B cell (primary cell): ENCODE measurements at regions not wholly inside any gene's neighbourhood (a gene's known extent, or its start where the extent isn't known, plus 50 kb on each side); places are given as distances from the start of the nearest gene placed in this dataset.

Source experiments
- ATAC-seq: fragments of 200-7000 bp; cut with Tn5 transposase; one replicate; pipeline ENCODE4 v1.10.0; 2021; ENCODE audit warnings: low read depth, mild to moderate bottlenecking, moderate number of reproducible peaks, moderate library complexity
- CTCF ChIA-PET: fragments of 350-600 bp; sonication (Branson Sonifier 250); formaldehyde crosslinking; loops from one replicate; lab custom pipeline; 2021; ENCODE audit warnings: antibody characterized with exemption, inconsistent platforms; lab: Charles Lee
- POLR2A ChIA-PET: fragments of 350-600 bp; sonication (Branson Sonifier 250); formaldehyde crosslinking; loops from one replicate; lab custom pipeline; 2021; ENCODE audit warnings: antibody characterized with exemption; lab: Charles Lee
- DNase-seq: peaks from one replicate; pipeline ENCODE4 v3.0.0; 2013
- H2AFZ ChIP-seq: 2 replicates; pipeline ENCODE4 v1.6.1; 2012; ENCODE audit warnings: mild to moderate bottlenecking, low read depth, low read length; ENCODE audit not compliant: insufficient read depth, poor library complexity, severe bottlenecking
- H3K27ac ChIP-seq, 2 donors: 1 replicate in 1 of 2; 2 replicates in 1 of 2; pipeline ENCODE4 v1.5.1; 2012 to 2013; ENCODE audit warnings: low read length in 2 of 2, mild to moderate bottlenecking in 2 of 2, moderate library complexity in 1 of 2
- H3K27me3 ChIP-seq, 4 experiments: fragments of 200-600 bp in 1 of 4; sonication (generic) in 1 of 4; replicated peaks in 1 of 4; 1 replicate in 2 of 4; 2 replicates in 2 of 4; pipeline versions ENCODE4 v1.6.1 to v1.7.0; 2013 to 2016; ENCODE audit warnings: low read length in 3 of 4, mild to moderate bottlenecking in 2 of 4, mixed read lengths in 1 of 4, moderate library complexity in 1 of 4; ENCODE audit not compliant: insufficient read depth in 4 of 4, control insufficient read depth in 3 of 4; ENCODE audit errors: control extremely low read depth in 1 of 4
- H3K36me3 ChIP-seq, 2 experiments: replicated peaks in 1 of 2; 1 replicate in 1 of 2; 2 replicates in 1 of 2; pipeline versions ENCODE4 v1.6.1 to v1.7.1; 2013; ENCODE audit warnings: low read length in 1 of 2; ENCODE audit not compliant: insufficient read depth in 2 of 2, control insufficient read depth in 1 of 2; ENCODE audit errors: control extremely low read depth in 1 of 2, extremely low read depth in 1 of 2
- H3K4me1 ChIP-seq, 2 donors: fragments of 200-600 bp in 1 of 2; sonication (generic) in 1 of 2; 1 replicate in 1 of 2; 2 replicates in 1 of 2; pipeline versions ENCODE4 v1.5.1 to v1.6.1; 2013 to 2017; ENCODE audit warnings: low read length in 2 of 2; ENCODE audit not compliant: control insufficient read depth in 2 of 2, insufficient read depth in 2 of 2
- H3K4me2 ChIP-seq: replicated peaks from 2 replicates; pipeline ENCODE3; 2012; ENCODE audit warnings: mild to moderate bottlenecking, low read depth, low read length; ENCODE audit not compliant: poor library complexity, severe bottlenecking
- H3K4me3 ChIP-seq, 5 experiments: fragments of 200-600 bp in 1 of 5; sonication (generic) in 1 of 5; 1 replicate in 3 of 5; 2 replicates in 2 of 5; pipeline versions ENCODE4 v1.5.1 to v1.7.0; 2011 to 2016; ENCODE audit warnings: low read length in 4 of 5, mild to moderate bottlenecking in 4 of 5, low read depth in 2 of 5, control low read depth in 1 of 5, moderate library complexity in 1 of 5; ENCODE audit not compliant: insufficient read depth in 1 of 5; ENCODE audit errors: control extremely low read depth in 1 of 5, extremely low read depth in 1 of 5
- H3K79me2 ChIP-seq: fragments of 200-600 bp; sonication (generic); one replicate; pipeline ENCODE4 v1.6.0; 2016; ENCODE audit warnings: low read length; ENCODE audit not compliant: control insufficient read depth, insufficient read depth
- H3K9ac ChIP-seq: fragments of 200-600 bp; sonication (generic); 2 replicates; pipeline ENCODE4 v1.6.1; 2017; ENCODE audit warnings: mild to moderate bottlenecking, low read length, moderate library complexity
- H3K9me3 ChIP-seq, 3 donors: one replicate each; pipeline versions ENCODE4 v1.6.1 to v1.7.1; 2013; ENCODE audit warnings: low read length in 2 of 3; ENCODE audit not compliant: control insufficient read depth in 2 of 3, insufficient read depth in 1 of 3; ENCODE audit errors: control extremely low read depth in 1 of 3
- H4K20me1 ChIP-seq: 2 replicates; pipeline ENCODE4 v1.6.0; 2012; ENCODE audit warnings: mild to moderate bottlenecking, low read length; ENCODE audit not compliant: insufficient read depth, control insufficient read depth, poor library complexity, severe bottlenecking
- H3K27ac Mint-ChIP-seq: one replicate; pipeline ENCODE4 v1.8.0; 2021; ENCODE audit warnings: mixed read lengths
- H3K27me3 Mint-ChIP-seq: one replicate; pipeline ENCODE4 v1.8.0; 2021; ENCODE audit warnings: mixed read lengths
- H3K4me1 Mint-ChIP-seq: one replicate; pipeline ENCODE4 v1.8.0; 2021; ENCODE audit warnings: mixed read lengths
- H3K4me3 Mint-ChIP-seq: one replicate; pipeline ENCODE4 v1.8.0; 2021; ENCODE audit warnings: mixed read lengths
- H3K9me3 Mint-ChIP-seq: one replicate; pipeline ENCODE4 v1.8.0; 2022; ENCODE audit warnings: mixed read lengths; ENCODE audit not compliant: insufficient read depth
- CTCF ChIP-seq: fragments of 200-600 bp; IDR thresholded peaks from one replicate; pipeline ENCODE4 v1.8.0; 2022; ENCODE audit warnings: antibody characterized with exemption, mild to moderate bottlenecking
- EZH2 ChIP-seq: IDR thresholded peaks from 2 replicates; pipeline ENCODE4 v1.6.1; 2012; ENCODE audit warnings: borderline replicate concordance, low read depth, mild to moderate bottlenecking, moderate library complexity, low read length; ENCODE audit not compliant: insufficient read depth, poor library complexity, severe bottlenecking
- WGBS: methylation state at CpG from one replicate; pipeline ENCODE4 v1.1.5; 2013; ENCODE audit warnings: missing lambda C conversion rate; ENCODE audit not compliant: insufficient coverage; 5-methylcytosine and 5-hydroxymethylcytosine counted together
- intact Hi-C: fragments of 100-400 bp; cut with micrococcal nuclease; formaldehyde crosslinking; loops from one replicate; pipeline ENCODE4 v1.10.0; 2022

- H3K4me1 Mint-ChIP-seq = no peaks in the 10 kb centered on the region
- ChIA-PET POLR2A (no interaction called here), CTCF (interaction anchor here (1.0 to 12.4 kb wide), 6 partner anchors 13 to 369 kb away, joined by 3 to 352 read pairs (median 4); no protein-coding TSS in a partner anchor)
- H3K27me3 Mint-ChIP-seq = peaks cover 15% of the 10 kb centered on the region
- H3K4me3 Mint-ChIP-seq = no peak overlapping the region
- Histone ChIP-seq H3K4me2 (no peak overlapping the region), H3K4me3 (no peak overlapping the region), H3K79me2 (no peaks in the 10 kb centered on the region), H3K36me3 (no peaks in the 10 kb centered on the region), H3K9me3 (no peaks in the 10 kb centered on the region), H3K27ac (no peak overlapping the region), H2AFZ (no peak overlapping the region), H3K4me1 (no peaks in the 10 kb centered on the region), H3K27me3 (no peaks in the 10 kb centered on the region), H3K9ac (no peak overlapping the region), H4K20me1 (no peaks in the 10 kb centered on the region)
- WGBS = 23% methylated on average over 2 of the region's 3 CpGs
- H3K27ac Mint-ChIP-seq = no peak overlapping the region
- H3K9me3 Mint-ChIP-seq = no peaks in the 10 kb centered on the region
- DNase-seq = no peak
- no peak for ATAC-seq
- intact Hi-C loops = no loop called here
- no peak for TF ChIP-seq EZH2
- TF ChIP-seq CTCF = no peak
These were observed 175.2 kb upstream of the PKDCC start for GRCh38 chr2:41872646-41873045.

- Histone ChIP-seq H3K9me3 (no peaks in the 10 kb centered on the region), H3K36me3 (no peaks in the 10 kb centered on the region), H3K79me2 (no peaks in the 10 kb centered on the region), H3K4me3 (no peak overlapping the region), H4K20me1 (no peaks in the 10 kb centered on the region), H3K27me3 (no peaks in the 10 kb centered on the region), H3K4me2 (no peak overlapping the region), H3K9ac (no peak overlapping the region), H3K4me1 (no peaks in the 10 kb centered on the region), H2AFZ (no peak overlapping the region), H3K27ac (no peak overlapping the region)
- no peak for ATAC-seq
- Mint-ChIP-seq H3K4me1 (no peaks in the 10 kb centered on the region), H3K27me3 (peaks cover 15% of the 10 kb centered on the region), H3K4me3 (no peak overlapping the region), H3K27ac (no peak overlapping the region), H3K9me3 (no peaks in the 10 kb centered on the region)
- TF ChIP-seq EZH2 = no peak
- no peak for DNase-seq
- ChIA-PET CTCF (interaction anchor here (1.0 to 12.4 kb wide), 5 partner anchors 12 to 369 kb away, joined by 3 to 352 read pairs (median 3); no protein-coding TSS in a partner anchor), POLR2A (no interaction called here)
- no CpG with 5 or more reads among the region's 4 CpGs for WGBS
- intact Hi-C loops = no loop called here
These were observed 174.5 kb upstream of the PKDCC start for GRCh38 chr2:41873102-41874031.
